ENCODE measurements at regions not wholly inside any gene's neighbourhood (a gene's known extent, or its start where the extent isn't known, plus 50 kb on each side); places are given as distances from the start of the nearest gene placed in this dataset.

- no peak for FAIRE-seq
- no peak for DNase-seq (ENCODE audit: insufficient read length, low spot score)
- TF ChIP-seq POLR2AphosphoS5 (IDR thresholded peaks at IDR 0.05; ENCODE audit: low read depth, low read length) (no peak), PAX5 (IDR thresholded peaks at IDR 0.05; ENCODE audit: insufficient read depth, low read length, severe bottlenecking) (no peak), POLR2A (IDR thresholded peaks at IDR 0.05; ENCODE audit: low read depth, low read length) (no peak), TAF1 (IDR thresholded peaks at IDR 0.05; ENCODE audit: low read depth, low read length) (no peak), POU2F2 (IDR thresholded peaks at IDR 0.05; ENCODE audit: low read depth, low read length) (no peak), SPI1 (IDR thresholded peaks at IDR 0.05; ENCODE audit: low read depth, low read length) (no peak)
Measured at GRCh38 chr12:41731691-41732090, 413.0 kb downstream of the GXYLT1 start.

DNA sequence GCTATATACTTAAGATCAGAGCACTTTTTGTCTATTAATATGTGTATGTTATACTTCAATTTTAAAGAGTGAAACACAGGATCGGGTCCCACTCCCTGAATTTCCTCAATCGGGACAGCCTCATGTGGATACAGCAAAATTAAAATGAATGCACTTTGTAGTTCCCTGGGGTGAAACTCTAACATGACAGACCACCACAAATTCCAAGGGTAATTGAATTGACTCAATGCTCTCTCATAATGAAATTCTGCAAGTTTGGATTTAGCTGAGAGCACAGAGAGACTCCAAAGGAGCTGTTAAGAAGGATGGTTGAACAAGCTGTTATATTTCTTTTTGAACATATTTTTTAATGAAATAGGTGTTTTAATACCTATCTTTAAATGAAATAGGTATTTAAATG lies 413.6 kb downstream of the GXYLT1 start:
- FAIRE-seq: no peak
- no peak for TF ChIP-seq POLR2A (IDR thresholded peaks at IDR 0.05; ENCODE audit: low read depth, low read length)
- TF ChIP-seq PAX5 (IDR thresholded peaks at IDR 0.05; ENCODE audit: insufficient read depth, low read length, severe bottlenecking): no peak
- TF ChIP-seq POLR2AphosphoS5 (IDR thresholded peaks at IDR 0.05; ENCODE audit: low read depth, low read length): no peak
- TF ChIP-seq TAF1 (IDR thresholded peaks at IDR 0.05; ENCODE audit: low read depth, low read length): no peak
- no peak for DNase-seq (ENCODE audit: insufficient read length, low spot score)

GRCh38 chr12:41724216-41724615 lies 420.5 kb downstream of the GXYLT1 start:
- TF ChIP-seq POU2F2 (IDR thresholded peaks at IDR 0.05; ENCODE audit: low read depth, low read length) (no peak), PAX5 (IDR thresholded peaks at IDR 0.05; ENCODE audit: insufficient read depth, low read length, severe bottlenecking) (no peak), SPI1 (IDR thresholded peaks at IDR 0.05; ENCODE audit: low read depth, low read length) (no peak), POLR2AphosphoS5 (IDR thresholded peaks at IDR 0.05; ENCODE audit: low read depth, low read length) (no peak), TAF1 (IDR thresholded peaks at IDR 0.05; ENCODE audit: low read depth, low read length) (no peak), POLR2A (IDR thresholded peaks at IDR 0.05; ENCODE audit: low read depth, low read length) (no peak)
- no peak for FAIRE-seq
- DNase-seq (ENCODE audit: insufficient read length, low spot score): no peak

- DNase-seq (ENCODE audit: insufficient read length, low spot score): no peak
- no peak for FAIRE-seq
- no peak for TF ChIP-seq PAX5 (IDR thresholded peaks at IDR 0.05; ENCODE audit: insufficient read depth, low read length, severe bottlenecking)
Measured at GRCh38 chr12:41719214-41719613, 425.5 kb downstream of the GXYLT1 start.

- TF ChIP-seq SPI1 (IDR thresholded peaks at IDR 0.05; ENCODE audit: low read depth, low read length) (no peak), POU2F2 (IDR thresholded peaks at IDR 0.05; ENCODE audit: low read depth, low read length) (no peak), POLR2A (IDR thresholded peaks at IDR 0.05; ENCODE audit: low read depth, low read length) (no peak), PAX5 (IDR thresholded peaks at IDR 0.05; ENCODE audit: insufficient read depth, low read length, severe bottlenecking) (no peak), TAF1 (IDR thresholded peaks at IDR 0.05; ENCODE audit: low read depth, low read length) (no peak), POLR2AphosphoS5 (IDR thresholded peaks at IDR 0.05; ENCODE audit: low read depth, low read length) (no peak)
- no peak for FAIRE-seq
- DNase-seq (ENCODE audit: insufficient read length, low spot score): no peak
Measured at GRCh38 chr12:41715256-41715655, 429.4 kb downstream of the GXYLT1 start.

- no peak for DNase-seq (ENCODE audit: insufficient read length, low spot score)
- no peak for TF ChIP-seq POLR2AphosphoS5 (IDR thresholded peaks at IDR 0.05; ENCODE audit: low read depth, low read length)
- no peak for TF ChIP-seq TAF1 (IDR thresholded peaks at IDR 0.05; ENCODE audit: low read depth, low read length)
- TF ChIP-seq PAX5 (IDR thresholded peaks at IDR 0.05; ENCODE audit: insufficient read depth, low read length, severe bottlenecking): no peak
- TF ChIP-seq POLR2A (IDR thresholded peaks at IDR 0.05; ENCODE audit: low read depth, low read length): no peak
- TF ChIP-seq SPI1 (IDR thresholded peaks at IDR 0.05; ENCODE audit: low read depth, low read length): no peak
- TF ChIP-seq POU2F2 (IDR thresholded peaks at IDR 0.05; ENCODE audit: low read depth, low read length): no peak
- FAIRE-seq: no peak
Measured at GRCh38 chr12:41709463-41710285, 435.0 kb downstream of the GXYLT1 start.

GRCh38 chr12:41709012-41709411 lies 435.7 kb downstream of the GXYLT1 start:
- TF ChIP-seq TAF1 (IDR thresholded peaks at IDR 0.05; ENCODE audit: low read depth, low read length) (no peak), PAX5 (IDR thresholded peaks at IDR 0.05; ENCODE audit: insufficient read depth, low read length, severe bottlenecking) (no peak), SPI1 (IDR thresholded peaks at IDR 0.05; ENCODE audit: low read depth, low read length) (no peak), POLR2AphosphoS5 (IDR thresholded peaks at IDR 0.05; ENCODE audit: low read depth, low read length) (no peak), POU2F2 (IDR thresholded peaks at IDR 0.05; ENCODE audit: low read depth, low read length) (no peak), POLR2A (IDR thresholded peaks at IDR 0.05; ENCODE audit: low read depth, low read length) (no peak)
- no peak for FAIRE-seq
- no peak for DNase-seq (ENCODE audit: insufficient read length, low spot score)

GRCh38 chr12:41706376-41706775 lies 438.3 kb downstream of the GXYLT1 start:
- DNase-seq (ENCODE audit: insufficient read length, low spot score) (no peak), FAIRE-seq (no peak)
- TF ChIP-seq POU2F2 (IDR thresholded peaks at IDR 0.05; ENCODE audit: low read depth, low read length) (no peak), PAX5 (IDR thresholded peaks at IDR 0.05; ENCODE audit: insufficient read depth, low read length, severe bottlenecking) (no peak), POLR2AphosphoS5 (IDR thresholded peaks at IDR 0.05; ENCODE audit: low read depth, low read length) (no peak), TAF1 (IDR thresholded peaks at IDR 0.05; ENCODE audit: low read depth, low read length) (no peak), POLR2A (IDR thresholded peaks at IDR 0.05; ENCODE audit: low read depth, low read length) (no peak), SPI1 (IDR thresholded peaks at IDR 0.05; ENCODE audit: low read depth, low read length) (no peak)

- FAIRE-seq (no peak), DNase-seq (ENCODE audit: insufficient read length, low spot score) (no peak)
- no peak for TF ChIP-seq TAF1 (IDR thresholded peaks at IDR 0.05; ENCODE audit: low read depth, low read length)
- no peak for TF ChIP-seq POU2F2 (IDR thresholded peaks at IDR 0.05; ENCODE audit: low read depth, low read length)
- no peak for TF ChIP-seq PAX5 (IDR thresholded peaks at IDR 0.05; ENCODE audit: insufficient read depth, low read length, severe bottlenecking)
- no peak for TF ChIP-seq POLR2A (IDR thresholded peaks at IDR 0.05; ENCODE audit: low read depth, low read length)
- no peak for TF ChIP-seq SPI1 (IDR thresholded peaks at IDR 0.05; ENCODE audit: low read depth, low read length)
- no peak for TF ChIP-seq POLR2AphosphoS5 (IDR thresholded peaks at IDR 0.05; ENCODE audit: low read depth, low read length)
Measured at GRCh38 chr12:41701943-41702601, 442.6 kb downstream of the GXYLT1 start.
